NCI-H146 treated with DMSO at 0.1 percent for 48 hours (cell line): ENCODE measurements at regions not wholly inside any gene's neighbourhood (a gene's known extent, or its start where the extent isn't known, plus 50 kb on each side); places are given as distances from the start of the nearest gene placed in this dataset.
"Not testable (repeated sequence)": the region's sequence is repeated elsewhere in the genome, so short reads cannot be mapped to it uniquely, and the experiment has no call there.

ENCODE experiments used
- DNase-seq: peaks from one replicate; lab custom pipeline; 2025; ENCODE audit not compliant: unreplicated experiment; lab: John Stamatoyannopoulos, UW

- no peak for DNase-seq
Observed at GRCh38 chr6:9851006-9851405, 563.9 kb downstream of the TFAP2A start.

GRCh38 chr6:9848094-9848493 lies 566.8 kb downstream of the TFAP2A start:
- DNase-seq, result no peak

GRCh38 chr6:9841886-9842725 lies 572.8 kb downstream of the TFAP2A start:
- DNase-seq, result peak; percentile 46

- DNase-seq, result no peak
Observed at GRCh38 chr6:9834233-9834632, 580.6 kb downstream of the TFAP2A start.

- DNase-seq, result no peak
Observed at GRCh38 chr6:9831783-9832182, 583.1 kb downstream of the TFAP2A start.

GRCh38 chr6:9830808-9831207 lies 584.1 kb downstream of the TFAP2A start:
- no peak for DNase-seq

- no peak for DNase-seq
Observed at GRCh38 chr6:9825526-9825925, 589.3 kb downstream of the TFAP2A start.

- DNase-seq, result not testable (repeated sequence)
Observed at GRCh38 chr6:9810727-9811126, 604.1 kb downstream of the TFAP2A start.

- DNase-seq, result no peak
Observed at GRCh38 chr6:9810286-9810685, 604.6 kb downstream of the TFAP2A start.

- no peak for DNase-seq
Observed at GRCh38 chr6:9806195-9806594, 608.7 kb downstream of the TFAP2A start.

GRCh38 chr6:9801249-9801754 lies 613.6 kb downstream of the TFAP2A start:
- DNase-seq, result no peak

- DNase-seq, result no peak
Observed at GRCh38 chr6:9799582-9799981, 615.3 kb downstream of the TFAP2A start.

GRCh38 chr6:9796827-9797226 lies 618.0 kb downstream of the TFAP2A start:
- no peak for DNase-seq

- DNase-seq, result no peak
Observed at GRCh38 chr6:9795880-9796279, 619.0 kb downstream of the TFAP2A start.

- DNase-seq, result no peak
Observed at GRCh38 chr6:9789201-9789600, 625.7 kb downstream of the TFAP2A start.

- no peak for DNase-seq
Observed at GRCh38 chr6:9784786-9785185, 630.1 kb downstream of the TFAP2A start.

- DNase-seq, result no peak
Observed at GRCh38 chr6:9783567-9783966, 631.3 kb downstream of the TFAP2A start.

- DNase-seq, result no peak
Observed at GRCh38 chr6:9766240-9766915, 648.5 kb downstream of the TFAP2A start.

GRCh38 chr6:9761220-9761619 lies 653.7 kb downstream of the TFAP2A start:
- DNase-seq, result no peak

GRCh38 chr6:9754515-9754914 lies 660.4 kb downstream of the TFAP2A start:
- no peak for DNase-seq

GRCh38 chr6:9745966-9746365 lies 668.9 kb downstream of the TFAP2A start:
- DNase-seq, result no peak

- DNase-seq, result no peak
Observed at GRCh38 chr6:9745476-9745875, 669.4 kb downstream of the TFAP2A start.
